ENCODE measurements at regions not wholly inside any gene's neighbourhood (a gene's known extent, or its start where the extent isn't known, plus 50 kb on each side); places are given as distances from the start of the nearest gene placed in this dataset.

- TF ChIP-seq CTCF (IDR thresholded peaks at IDR 0.05; ENCODE audit: insufficient read depth, low read length, poor library complexity, severe bottlenecking) (no peak), EZH2phosphoT487 (conservative IDR thresholded peaks at IDR 0.05; ENCODE audit: low read length) (no peak)
These were observed 83.6 kb downstream of the TFAP2B start for GRCh38 chr6:50902260-50902659.
